Breast epithelium (tissue), 3 donors: ENCODE measurements at regions not wholly inside any gene's neighbourhood (a gene's known extent, or its start where the extent isn't known, plus 50 kb on each side); places are given as distances from the start of the nearest gene placed in this dataset.

Source experiments
- POLR2A ChIP-seq: fragments of 450-650 bp; IDR thresholded peaks from one replicate; pipeline ENCODE4 v1.6.1; 2016; ENCODE audit warnings: antibody characterized with exemption, mild to moderate bottlenecking, moderate library complexity
- POLR2AphosphoS5 ChIP-seq, 3 donors: sonication (generic); formaldehyde crosslinking; IDR thresholded peaks; one replicate each; pipeline ENCODE4 v1.6.1; 2017; ENCODE audit warnings: antibody characterized with exemption in 3 of 3
- TF ChIP-seq, protein P1 (sequence below), 3 donors: fragments of 450-650 bp; IDR thresholded peaks; one replicate each; pipeline ENCODE4 v1.5.1; 2016 to 2017; ENCODE audit warnings: antibody characterized with exemption in 3 of 3, mild to moderate bottlenecking in 3 of 3, moderate library complexity in 3 of 3

DNA sequence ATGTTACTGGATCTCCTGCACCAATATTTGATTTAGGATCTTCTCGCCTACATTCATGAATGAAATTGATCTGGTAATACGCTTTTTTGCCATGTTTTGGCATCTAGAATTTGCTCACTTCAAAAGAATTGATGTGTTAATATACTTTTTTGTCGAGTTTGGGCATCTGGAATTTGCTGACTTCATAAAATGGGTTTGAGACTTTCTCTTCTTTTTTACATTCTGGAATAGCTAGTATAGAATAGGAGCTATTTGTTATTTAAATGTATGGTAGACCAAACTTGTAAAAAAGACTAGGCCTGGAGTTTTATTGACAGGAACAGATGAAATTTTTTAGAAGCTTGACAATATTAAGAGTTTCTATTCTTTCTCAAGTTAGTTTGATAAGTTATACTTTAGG lies 404.9 kb upstream of the TENM3 start:
- TF ChIP-seq, protein P1, sequence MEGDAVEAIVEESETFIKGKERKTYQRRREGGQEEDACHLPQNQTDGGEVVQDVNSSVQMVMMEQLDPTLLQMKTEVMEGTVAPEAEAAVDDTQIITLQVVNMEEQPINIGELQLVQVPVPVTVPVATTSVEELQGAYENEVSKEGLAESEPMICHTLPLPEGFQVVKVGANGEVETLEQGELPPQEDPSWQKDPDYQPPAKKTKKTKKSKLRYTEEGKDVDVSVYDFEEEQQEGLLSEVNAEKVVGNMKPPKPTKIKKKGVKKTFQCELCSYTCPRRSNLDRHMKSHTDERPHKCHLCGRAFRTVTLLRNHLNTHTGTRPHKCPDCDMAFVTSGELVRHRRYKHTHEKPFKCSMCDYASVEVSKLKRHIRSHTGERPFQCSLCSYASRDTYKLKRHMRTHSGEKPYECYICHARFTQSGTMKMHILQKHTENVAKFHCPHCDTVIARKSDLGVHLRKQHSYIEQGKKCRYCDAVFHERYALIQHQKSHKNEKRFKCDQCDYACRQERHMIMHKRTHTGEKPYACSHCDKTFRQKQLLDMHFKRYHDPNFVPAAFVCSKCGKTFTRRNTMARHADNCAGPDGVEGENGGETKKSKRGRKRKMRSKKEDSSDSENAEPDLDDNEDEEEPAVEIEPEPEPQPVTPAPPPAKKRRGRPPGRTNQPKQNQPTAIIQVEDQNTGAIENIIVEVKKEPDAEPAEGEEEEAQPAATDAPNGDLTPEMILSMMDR (IDR thresholded peaks at IDR 0.05): no peak
- TF ChIP-seq POLR2A (no peak), POLR2AphosphoS5 (IDR thresholded peaks at IDR 0.05) (no peak)
